ENCODE measurements at regions not wholly inside any gene's neighbourhood (a gene's known extent, or its start where the extent isn't known, plus 50 kb on each side); places are given as distances from the start of the nearest gene placed in this dataset.

DNA sequence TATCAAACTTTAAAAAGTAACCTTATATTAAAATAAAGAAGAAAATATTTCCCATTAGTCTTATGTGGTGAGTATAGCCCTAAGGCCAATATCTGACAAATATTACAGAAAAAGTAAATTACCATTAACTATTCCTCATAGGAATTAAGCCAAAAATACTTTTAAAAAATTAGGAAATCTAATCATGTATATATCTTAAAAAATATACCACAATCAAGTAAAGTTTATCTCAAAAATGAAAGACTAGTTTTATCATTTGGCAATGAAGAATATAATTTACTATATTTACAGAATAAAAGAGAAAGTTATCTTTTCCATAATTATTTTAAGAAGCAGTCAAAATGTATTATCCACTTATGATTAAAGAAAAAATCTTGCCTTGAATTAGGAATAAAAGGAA is 458.8 kb upstream of the ZNF462 start:
- Histone ChIP-seq H4K8ac (replicated peaks; ENCODE audit: insufficient read length, low read depth, low read length) (no peak overlapping the region), H3K23ac (ENCODE audit: insufficient read length, low read depth, low read length) (no peak overlapping the region)
- no peak overlapping the region for H3K27ac Mint-ChIP-seq

More for the DNA sequence above, 458.8 kb upstream of the ZNF462 start:
- Histone ChIP-seq H3K27ac (ENCODE audit: insufficient read length, low read depth, low read length) (no peak overlapping the region), H4K20me1 (ENCODE audit: control insufficient read depth, insufficient read depth, insufficient read length) (no peaks in the 10 kb centered on the region), H3K9me3 (ENCODE audit: control insufficient read depth, low read depth, low read length) (no peaks in the 10 kb centered on the region), H2BK12ac (ENCODE audit: insufficient read length, low read depth, low read length) (no peak overlapping the region), H3K4me2 (ENCODE audit: insufficient read depth, insufficient read length, low read length) (no peak overlapping the region), H4K91ac (ENCODE audit: insufficient read length, low read depth, low read length) (no peak overlapping the region), H3K79me1 (ENCODE audit: insufficient read depth, low read depth, low read length, poor library complexity, severe bottlenecking) (no peaks in the 10 kb centered on the region), H3K9ac (ENCODE audit: extremely low read depth, insufficient read length, low read length) (no peak overlapping the region), H3K4me1 (ENCODE audit: insufficient read depth, low read length) (no peaks in the 10 kb centered on the region), H3K23me2 (ENCODE audit: insufficient read length, low read depth, low read length, poor library complexity, severe bottlenecking) (no peaks in the 10 kb centered on the region), H2BK15ac (ENCODE audit: low read depth, low read length) (no peak overlapping the region), H3K14ac (ENCODE audit: insufficient read depth, low read length) (no peak overlapping the region), H3K4ac (ENCODE audit: low read depth, low read length) (no peak overlapping the region), H2AK5ac (ENCODE audit: insufficient read length, low read length) (no peak overlapping the region), H3K18ac (ENCODE audit: insufficient read length, low read depth, low read length) (no peak overlapping the region), H2BK20ac (ENCODE audit: low read depth, low read length, poor library complexity, severe bottlenecking) (no peak overlapping the region), H3K79me2 (ENCODE audit: insufficient read depth, low read length) (no peaks in the 10 kb centered on the region), H3T11ph (ENCODE audit: low read length) (no peak overlapping the region), H4K5ac (ENCODE audit: insufficient read length, low read depth, low read length) (no peak overlapping the region), H3K27me3 (ENCODE audit: insufficient read depth, low read length) (no peaks in the 10 kb centered on the region), H3K56ac (ENCODE audit: insufficient read length, low read depth, low read length) (no peak overlapping the region), H2BK120ac (ENCODE audit: low read depth, low read length, poor library complexity, severe bottlenecking) (no peak overlapping the region), H2BK5ac (ENCODE audit: insufficient read length, low read length) (no peak overlapping the region), H2AFZ (ENCODE audit: low read length) (no peak overlapping the region)
- Mint-ChIP-seq H3K36me3 (ENCODE audit: insufficient read depth in 1 of 3, low read depth in 3 of 3) (no peaks in the 10 kb centered on the region), H3K4me1 (peaks cover 14 to 15% of the 10 kb centered on the region in 2 experiments), H3K9me3 (no peaks in the 10 kb centered on the region), H3K4me3 (no peak overlapping the region), H3K27me3 (ENCODE audit: low read depth) (no peaks in the 10 kb centered on the region)
- TF ChIP-seq CTCF (conservative IDR thresholded peaks at IDR 0.05) = no peak
- no peak for DNase-seq

Data from H9 (cell line).